ENCODE measurements at regions not wholly inside any gene's neighbourhood (a gene's known extent, or its start where the extent isn't known, plus 50 kb on each side); places are given as distances from the start of the nearest gene placed in this dataset.

DNA sequence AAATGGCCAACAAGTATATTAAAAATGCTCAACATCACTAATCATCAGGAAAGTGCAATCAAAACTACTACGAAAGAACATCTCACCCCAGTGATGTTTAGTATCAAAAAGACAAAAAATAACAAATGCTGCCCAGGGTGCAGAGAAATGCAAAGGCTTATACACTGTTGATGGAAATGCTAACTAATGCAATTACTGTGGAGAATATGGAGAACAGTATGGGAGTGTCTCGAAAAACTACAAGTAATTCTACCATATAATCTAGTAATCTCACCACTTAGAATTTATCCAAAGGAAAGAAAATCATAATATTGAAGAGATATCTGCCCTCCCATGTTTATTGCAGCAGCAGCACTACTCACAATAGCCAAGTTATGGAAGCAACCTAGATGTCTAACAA, 246.5 kb upstream of the VLDLR start:
- TF ChIP-seq POLR2A (IDR thresholded peaks at IDR 0.05; ENCODE audit: low read length) (no peak), GATA1 (IDR thresholded peaks at IDR 0.05; ENCODE audit: low read depth, low read length) (no peak)
